Liver (tissue), 3 donors: ENCODE measurements at regions not wholly inside any gene's neighbourhood (a gene's known extent, or its start where the extent isn't known, plus 50 kb on each side); places are given as distances from the start of the nearest gene placed in this dataset.
"Not testable (repeated sequence)": the region's sequence is repeated elsewhere in the genome, so short reads cannot be mapped to it uniquely, and the experiment has no call there.

Source experiments
- CTCF ChIP-seq: fragments of 150-350 bp; IDR thresholded peaks from 2 replicates; pipeline ENCODE4 v1.5.1; 2017; ENCODE audit warnings: improper control_type of control experiment, low read depth, low read length; ENCODE audit not compliant: missing input control
- GABPA ChIP-seq, 2 donors: IDR thresholded peaks in 1 of 2; conservative IDR thresholded peaks in 1 of 2; 2 replicates each; pipeline ENCODE4 v1.6.1; 2016; ENCODE audit warnings: antibody characterized with exemption in 2 of 2, mild to moderate bottlenecking in 1 of 2, moderate library complexity in 1 of 2
- HNF4A ChIP-seq, 2 donors: conservative IDR thresholded peaks; 2 replicates each; pipeline ENCODE4 v1.6.1; 2016; ENCODE audit warnings: antibody characterized with exemption in 2 of 2, mild to moderate bottlenecking in 2 of 2
- JUND ChIP-seq, 2 donors: IDR thresholded peaks; 2 replicates each; pipeline ENCODE4 v1.6.1; 2016; ENCODE audit warnings: antibody characterized with exemption in 2 of 2
- MAX ChIP-seq: IDR thresholded peaks from 2 replicates; pipeline ENCODE4 v1.6.1; 2016; ENCODE audit warnings: antibody characterized with exemption
- RAD21 ChIP-seq, 2 donors: IDR thresholded peaks; 2 replicates each; pipeline ENCODE4 v1.6.1; 2016; ENCODE audit warnings: antibody characterized with exemption in 2 of 2, mild to moderate bottlenecking in 2 of 2
- REST ChIP-seq: IDR thresholded peaks from 2 replicates; pipeline ENCODE4 v1.6.1; 2016; ENCODE audit warnings: antibody characterized with exemption, mild to moderate bottlenecking
- RXRA ChIP-seq, 2 donors: IDR thresholded peaks; 2 replicates each; pipeline ENCODE4 v1.6.1; 2017 to 2018; ENCODE audit warnings: antibody characterized with exemption in 2 of 2, mild to moderate bottlenecking in 1 of 2
- SP1 ChIP-seq: IDR thresholded peaks from 2 replicates; pipeline ENCODE4 v1.6.1; 2018; ENCODE audit warnings: antibody characterized with exemption, mild to moderate bottlenecking
- TAF1 ChIP-seq: conservative IDR thresholded peaks from 2 replicates; pipeline ENCODE4 v1.6.1; 2016; ENCODE audit warnings: antibody characterized with exemption, mild to moderate bottlenecking
- YY1 ChIP-seq: IDR thresholded peaks from 2 replicates; pipeline ENCODE4 v1.6.1; 2016; ENCODE audit warnings: antibody characterized with exemption, mild to moderate bottlenecking
- ZBTB33 ChIP-seq: IDR thresholded peaks from 2 replicates; pipeline ENCODE4 v1.6.1; 2016; ENCODE audit warnings: antibody characterized with exemption
- donor health status: healthy.
- donor health status: healthy.

- TF ChIP-seq CTCF; JUND (IDR thresholded peaks at IDR 0.05); RAD21 (IDR thresholded peaks at IDR 0.05); TAF1; MAX; GABPA (IDR thresholded peaks at IDR 0.05 in 1 of 2, conservative IDR thresholded peaks at IDR 0.05 in 1 of 2); ZBTB33; HNF4A (conservative IDR thresholded peaks at IDR 0.05); YY1; REST; SP1; RXRA (IDR thresholded peaks at IDR 0.05): not testable (repeated sequence)
Measured at GRCh38 chrX:124181515-124181914, 150.9 kb upstream of the TEX13D start.
